KG1 (cell line): ENCODE measurements at regions not wholly inside any gene's neighbourhood (a gene's known extent, or its start where the extent isn't known, plus 50 kb on each side); places are given as distances from the start of the nearest gene placed in this dataset.
"Not testable (repeated sequence)": the region's sequence is repeated elsewhere in the genome, so short reads cannot be mapped to it uniquely, and the experiment has no call there.

Experiments used
- DNase-seq: peaks from one replicate; lab custom pipeline; 2025; lab: John Stamatoyannopoulos, UW

- DNase-seq = no peak
Observed at GRCh38 chr1:213596729-213597128, 391.0 kb upstream of the PROX1 start.

GRCh38 chr1:213598263-213598662, 389.5 kb upstream of the PROX1 start:
- DNase-seq = no peak

DNA sequence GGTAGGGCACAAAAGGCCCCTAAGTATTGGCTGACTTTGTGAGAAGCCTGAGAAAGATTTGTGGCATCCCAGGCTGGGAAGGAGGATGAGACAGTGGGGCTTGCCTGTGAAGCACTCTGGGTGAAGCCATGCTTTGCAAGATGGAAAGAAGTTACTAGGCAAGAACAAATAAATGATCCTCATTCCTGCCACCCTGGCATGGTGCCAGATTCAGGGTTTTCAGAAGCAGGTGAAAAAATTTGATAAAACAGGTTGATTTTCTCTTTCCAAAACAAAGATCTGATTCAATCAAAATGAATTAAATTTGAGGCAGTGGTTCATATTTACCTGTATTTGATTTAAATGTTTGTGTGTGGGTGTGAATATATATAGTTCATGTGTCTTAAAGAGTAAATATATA, 386.9 kb upstream of the PROX1 start:
- DNase-seq = no peak

- DNase-seq = not testable (repeated sequence)
Observed at GRCh38 chr1:213601705-213602104, 386.1 kb upstream of the PROX1 start.

- no peak for DNase-seq
Observed at GRCh38 chr1:213602796-213603486, 384.8 kb upstream of the PROX1 start.

DNA sequence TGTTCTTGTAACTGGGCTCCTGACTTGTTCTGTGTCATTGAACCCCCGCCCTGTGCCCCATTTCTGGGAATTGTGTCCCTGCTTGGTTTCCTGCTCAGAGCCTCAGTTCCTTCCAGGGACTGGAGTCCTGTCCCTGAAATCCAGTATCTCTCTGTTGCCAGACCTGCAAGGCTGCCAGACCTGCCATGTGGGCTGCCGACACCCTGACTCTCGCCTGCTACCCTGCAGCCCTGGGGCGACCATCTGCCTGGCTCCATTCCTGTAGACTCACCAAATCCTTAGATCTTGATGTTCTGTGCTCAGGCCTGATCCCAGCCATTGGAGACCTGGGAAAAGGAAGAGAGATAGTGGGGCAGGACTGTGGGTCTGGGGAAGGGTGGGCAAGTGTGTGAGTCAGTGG, 383.3 kb upstream of the PROX1 start:
- DNase-seq = no peak

GRCh38 chr1:213605732-213606131, 382.0 kb upstream of the PROX1 start:
- no peak for DNase-seq

- DNase-seq = no peak
Observed at GRCh38 chr1:213606252-213606820, 381.4 kb upstream of the PROX1 start.

- DNase-seq = no peak
Observed at GRCh38 chr1:213613549-213613948, 374.2 kb upstream of the PROX1 start.

DNA sequence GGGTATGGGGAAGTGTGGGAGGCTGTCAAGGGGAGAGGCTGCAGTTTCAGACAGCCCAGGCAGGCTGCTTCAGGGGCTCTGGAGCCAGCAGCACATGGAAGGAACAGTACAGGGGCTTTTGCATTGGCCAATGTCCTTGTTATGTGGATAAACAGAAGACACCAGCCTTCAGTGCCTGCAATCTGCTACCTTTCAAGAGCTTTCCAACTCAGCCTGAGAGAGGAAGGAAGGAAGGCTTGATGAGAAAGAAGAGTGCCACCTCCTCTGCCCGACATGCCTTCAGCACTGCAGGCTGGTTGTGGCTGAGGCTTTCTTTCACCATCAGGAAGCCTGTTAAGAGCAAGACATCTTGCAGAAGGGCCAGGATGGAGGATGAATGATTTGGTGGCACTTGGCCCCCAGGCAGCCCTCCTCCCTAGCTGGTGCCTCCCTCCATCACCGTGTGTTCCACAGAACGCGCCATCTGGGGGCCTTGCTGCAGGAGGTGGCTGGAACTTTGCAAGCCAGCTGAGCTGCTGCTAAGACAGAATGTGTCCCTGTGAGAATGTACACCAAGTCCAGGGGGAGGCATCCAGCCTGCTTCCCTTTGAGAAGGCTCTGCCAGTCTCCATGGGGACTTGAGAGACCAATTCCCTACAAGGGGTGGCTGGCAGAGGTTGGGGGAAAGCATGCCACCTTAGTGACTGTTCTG, 372.4 kb upstream of the PROX1 start:
- DNase-seq = no peak

GRCh38 chr1:213617133-213617532, 370.6 kb upstream of the PROX1 start:
- DNase-seq = no peak

- DNase-seq = no peak
Observed at GRCh38 chr1:213618094-213618493, 369.7 kb upstream of the PROX1 start.

- DNase-seq = no peak
Observed at GRCh38 chr1:213619026-213619425, 368.7 kb upstream of the PROX1 start.

DNA sequence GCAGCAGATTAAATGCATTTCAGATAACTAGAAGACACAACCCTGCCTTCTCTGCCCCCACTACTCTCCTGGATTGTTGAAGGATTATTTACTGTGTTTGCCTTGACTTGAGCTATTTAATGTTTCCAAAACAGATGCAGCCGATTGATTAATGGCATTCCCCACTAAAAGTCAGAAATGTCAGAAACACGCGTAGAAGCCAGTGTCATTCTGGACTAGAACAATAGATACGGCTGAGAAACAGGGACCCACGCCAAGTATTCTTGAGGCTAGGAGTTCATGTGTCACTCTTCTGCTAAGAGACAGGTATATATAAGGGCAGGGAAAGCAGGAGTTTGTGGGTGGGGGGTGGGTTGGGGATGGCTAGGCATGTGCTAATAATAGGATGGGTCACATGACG, 366.7 kb upstream of the PROX1 start:
- no peak for DNase-seq

DNA sequence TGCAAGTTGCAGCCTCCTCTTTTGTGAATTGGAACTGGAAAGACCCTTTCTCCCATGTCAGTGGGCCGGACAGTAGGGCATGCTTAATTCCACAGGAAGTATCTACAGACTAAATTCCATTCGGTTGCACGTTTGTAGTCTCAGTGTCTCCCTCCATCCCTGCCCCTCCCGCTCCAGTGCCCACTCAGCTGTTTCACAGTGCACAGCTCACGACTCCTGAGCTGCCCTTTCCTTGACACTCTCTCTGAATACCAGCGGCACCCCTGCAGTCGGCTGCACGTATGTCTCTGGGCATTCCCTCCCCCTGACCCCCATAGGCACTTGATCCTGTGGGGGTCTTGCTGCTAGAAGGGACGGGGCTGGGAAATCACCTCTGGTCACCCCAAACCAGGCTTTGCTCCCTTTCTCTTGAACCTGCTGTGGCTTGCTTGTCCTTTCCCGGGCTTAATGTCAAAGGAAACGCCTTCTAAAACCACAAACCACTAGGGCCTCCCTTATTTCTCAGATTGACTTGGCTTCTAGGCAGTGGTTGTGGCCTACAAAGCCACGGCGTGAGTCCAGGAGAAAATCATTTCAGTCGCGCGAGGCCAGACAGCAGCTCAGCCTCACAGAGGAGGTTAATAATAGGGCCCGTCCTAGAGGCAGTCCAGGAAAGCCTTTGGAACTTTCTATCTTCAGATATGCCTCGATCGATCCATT, 365.3 kb upstream of the PROX1 start:
- DNase-seq = no peak

GRCh38 chr1:213623064-213623581, 364.6 kb upstream of the PROX1 start:
- no peak for DNase-seq

DNA sequence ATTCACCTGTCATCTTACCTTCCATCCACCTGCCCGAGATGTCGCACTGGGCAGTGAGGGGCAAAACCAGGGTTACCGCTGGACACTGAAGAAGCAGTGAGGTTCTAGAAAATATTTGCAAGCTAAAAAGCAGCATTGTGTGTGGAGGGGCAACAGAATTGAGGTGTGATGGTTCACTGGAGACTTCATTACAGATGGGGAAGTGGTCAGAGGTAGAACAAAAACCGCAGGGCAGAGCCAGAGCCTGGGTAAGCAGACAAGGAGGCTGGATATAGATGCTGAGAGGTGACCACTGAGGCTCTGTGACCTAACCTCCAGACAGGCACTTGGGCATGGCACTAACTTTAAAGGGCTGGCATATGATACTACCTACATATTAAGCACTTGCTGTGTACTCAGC, 363.9 kb upstream of the PROX1 start:
- no peak for DNase-seq

GRCh38 chr1:213636778-213637177, 351.0 kb upstream of the PROX1 start:
- DNase-seq = not testable (repeated sequence)

DNA sequence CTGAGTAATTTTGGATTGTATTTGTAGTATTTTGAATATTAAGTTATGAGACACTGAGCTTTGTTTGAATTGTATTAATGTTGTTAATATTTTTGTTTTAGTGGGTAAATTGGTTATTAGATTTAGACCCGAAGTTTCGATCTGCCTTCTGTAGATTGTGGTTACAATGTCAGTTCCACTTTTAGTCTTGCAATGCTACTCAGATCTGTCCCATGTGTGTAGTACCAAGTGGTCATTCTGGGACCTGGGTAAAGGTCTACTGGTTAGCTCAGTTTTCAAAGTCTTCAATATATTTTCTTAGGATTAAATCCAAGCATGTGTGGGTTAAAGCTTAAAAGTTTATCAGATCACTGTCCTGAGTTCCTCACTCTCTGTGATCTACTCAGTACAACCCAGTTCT, 346.5 kb upstream of the PROX1 start:
- no peak for DNase-seq

GRCh38 chr1:213643360-213643759, 344.4 kb upstream of the PROX1 start:
- no peak for DNase-seq

DNA sequence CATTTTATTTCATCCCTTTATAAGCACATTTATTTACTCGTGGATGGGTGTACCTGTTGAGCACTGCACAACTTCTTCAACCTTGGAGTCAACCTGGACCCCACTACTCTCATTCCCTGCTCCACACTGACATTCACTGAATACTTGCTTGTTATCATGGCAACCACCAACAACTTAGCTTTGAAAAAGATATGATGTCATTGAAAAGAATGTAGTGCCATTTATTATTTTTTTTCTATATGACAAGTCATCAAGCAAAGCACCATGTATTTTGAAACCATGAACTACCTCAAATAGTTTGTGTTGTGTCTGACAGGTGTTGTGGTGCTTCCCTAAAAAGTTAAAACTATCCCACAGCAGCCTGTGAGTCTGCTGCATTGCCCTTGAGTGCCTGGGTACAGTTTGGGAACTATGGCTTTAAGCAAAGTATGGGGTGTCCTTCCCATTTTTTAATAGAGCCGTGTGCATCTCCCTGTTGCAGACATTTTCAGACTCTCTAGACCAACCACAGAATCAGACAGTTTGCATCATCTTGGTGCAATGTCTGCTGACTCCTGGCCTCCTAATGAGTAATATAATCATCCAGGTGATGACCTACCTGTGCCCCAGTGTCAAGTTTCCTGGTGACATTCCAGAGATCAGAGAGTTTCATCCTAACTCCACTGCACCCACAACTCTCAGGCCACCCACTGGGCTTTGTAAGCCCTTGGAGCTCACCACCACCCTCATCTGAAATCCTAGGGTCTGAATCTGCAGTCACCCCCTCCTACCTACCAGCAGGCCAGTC, 339.7 kb upstream of the PROX1 start:
- no peak for DNase-seq

DNA sequence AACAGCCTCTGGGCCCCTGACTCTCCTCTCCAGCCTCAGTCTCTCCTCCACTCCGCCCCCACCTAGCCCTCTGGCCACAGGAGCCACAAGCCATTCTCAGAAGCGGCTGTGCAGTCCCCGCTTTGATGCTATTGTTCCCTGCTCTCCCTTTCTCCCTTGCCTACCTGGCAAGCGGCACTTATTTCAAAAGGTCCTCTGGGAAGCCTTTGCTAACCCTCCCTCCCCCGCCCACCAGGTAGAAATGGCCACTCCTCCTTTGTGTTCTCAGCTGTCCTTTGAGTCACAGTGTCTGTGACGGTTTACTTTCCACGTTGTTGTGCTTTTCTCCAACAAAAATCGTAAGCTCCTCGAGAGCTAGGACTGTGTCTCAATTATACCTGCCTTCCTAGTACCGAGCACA, 338.4 kb upstream of the PROX1 start:
- no peak for DNase-seq
